NCI-H345 treated with DMSO at 0.1 percent for 48 hours (cell line): ENCODE measurements at regions not wholly inside any gene's neighbourhood (a gene's known extent, or its start where the extent isn't known, plus 50 kb on each side); places are given as distances from the start of the nearest gene placed in this dataset.

ENCODE experiments used
- DNase-seq: peaks from one replicate; lab custom pipeline; 2025; ENCODE audit not compliant: unreplicated experiment; lab: John Stamatoyannopoulos, UW

DNA sequence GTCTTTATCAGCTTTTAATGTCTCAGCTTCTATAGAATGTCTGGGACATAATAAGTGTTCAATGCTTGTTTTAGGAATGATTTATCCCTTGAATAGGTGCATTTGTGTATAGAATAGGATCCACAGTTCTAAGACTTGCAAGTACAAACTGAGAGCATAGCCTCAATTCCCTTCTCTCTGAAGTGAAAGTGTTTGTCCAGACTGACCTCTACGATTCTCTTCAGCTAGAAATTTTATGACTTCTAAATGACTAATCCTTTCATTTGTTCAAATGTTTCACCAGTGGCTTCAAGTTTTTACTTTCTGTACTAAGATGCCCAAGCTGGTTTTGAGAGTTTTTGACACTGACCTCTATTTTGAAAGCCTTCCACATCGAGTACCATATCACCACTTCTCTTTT is 608.2 kb upstream of the ADGRL4 start:
- no peak for DNase-seq

DNA sequence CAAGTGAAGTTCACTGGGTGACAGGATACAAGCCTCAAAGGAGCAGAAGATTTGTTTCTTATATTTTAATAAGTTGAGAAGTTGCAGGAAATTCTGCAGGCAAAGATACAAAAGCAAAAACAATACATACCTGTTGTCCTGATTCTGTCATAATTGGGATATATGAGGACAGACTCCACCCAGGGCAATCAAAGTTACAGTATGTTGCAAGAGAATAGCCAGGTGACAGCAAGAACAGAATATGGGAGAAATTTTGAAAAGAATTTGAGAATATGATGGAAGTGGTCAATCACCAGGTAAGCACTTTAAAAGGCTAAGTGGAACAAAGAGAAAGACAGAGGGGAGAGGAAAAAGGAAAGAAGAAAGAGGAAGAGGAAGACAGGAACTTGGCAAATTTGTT is 607.6 kb upstream of the ADGRL4 start:
- no peak for DNase-seq

DNA sequence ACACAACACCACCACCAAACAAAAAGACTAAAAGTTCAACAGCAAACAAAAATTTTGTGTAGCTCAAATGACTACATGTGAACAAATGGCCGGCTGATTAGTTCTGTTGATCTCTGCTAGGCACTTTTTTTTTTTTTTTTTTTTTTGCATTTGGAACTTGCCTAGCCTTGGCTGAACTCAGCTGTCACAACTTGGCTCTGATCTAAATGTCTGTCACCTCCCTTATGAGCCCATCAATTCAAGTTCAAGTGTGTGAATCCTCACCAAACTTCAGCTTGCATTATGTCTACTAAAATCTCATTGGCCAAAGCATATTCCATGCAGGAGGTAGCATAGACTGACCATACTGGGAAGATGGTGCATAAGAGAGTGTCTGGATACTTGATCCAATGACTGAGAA is 606.5 kb upstream of the ADGRL4 start:
- DNase-seq, result no peak

DNA sequence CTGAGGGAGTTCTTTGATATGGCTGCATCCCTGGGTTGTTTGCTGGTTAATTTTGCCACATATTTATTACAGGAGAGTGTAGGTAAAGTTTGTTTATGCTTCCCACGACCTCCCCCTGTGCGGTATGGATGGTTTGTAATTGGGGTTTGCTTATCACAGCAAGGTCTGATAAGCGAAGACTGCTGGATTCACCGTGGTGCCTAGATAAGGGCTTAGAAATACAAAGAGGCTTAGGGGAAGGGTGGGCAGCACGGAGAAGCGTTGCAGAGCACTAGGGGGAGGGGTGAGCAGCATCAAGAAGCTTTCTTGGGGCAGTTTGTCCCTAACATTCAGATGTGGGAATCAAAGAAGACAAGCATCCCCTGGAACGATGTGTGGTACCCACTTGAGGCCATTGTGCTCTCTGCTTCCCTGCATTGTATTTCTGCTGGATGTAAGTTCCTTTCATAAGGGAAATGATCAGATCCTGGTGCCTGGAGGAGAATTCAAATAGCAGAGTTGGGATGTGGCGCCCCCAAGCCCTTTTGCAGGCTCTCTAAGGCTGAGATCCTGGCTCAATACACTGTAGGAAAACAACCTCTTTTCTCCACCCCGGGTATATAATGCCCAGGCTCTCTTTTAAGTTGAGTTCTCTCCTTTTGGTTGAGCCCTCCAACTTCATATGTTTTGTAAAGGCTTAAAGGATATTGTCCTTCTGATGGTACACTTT is 598.1 kb upstream of the ADGRL4 start:
- DNase-seq, result no peak

DNA sequence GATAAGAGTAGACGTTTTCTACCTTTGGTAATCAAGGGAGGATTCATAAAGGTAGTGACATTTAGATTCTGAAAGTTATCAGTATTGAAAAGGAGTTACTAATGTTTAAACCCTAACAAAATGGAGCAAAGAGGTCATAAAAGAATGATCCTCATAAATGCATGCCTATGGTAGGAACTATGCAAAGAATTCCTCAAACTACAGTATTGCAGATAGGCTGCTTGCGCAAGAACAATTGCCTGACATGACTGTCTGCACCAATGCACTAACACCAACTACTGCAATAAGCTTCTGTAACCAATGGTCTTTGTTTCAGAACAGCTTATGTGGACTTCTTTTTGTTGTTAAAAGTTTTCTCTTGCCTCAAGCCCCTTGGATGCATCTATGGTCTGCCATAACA is 597.3 kb upstream of the ADGRL4 start:
- no peak for DNase-seq

DNA sequence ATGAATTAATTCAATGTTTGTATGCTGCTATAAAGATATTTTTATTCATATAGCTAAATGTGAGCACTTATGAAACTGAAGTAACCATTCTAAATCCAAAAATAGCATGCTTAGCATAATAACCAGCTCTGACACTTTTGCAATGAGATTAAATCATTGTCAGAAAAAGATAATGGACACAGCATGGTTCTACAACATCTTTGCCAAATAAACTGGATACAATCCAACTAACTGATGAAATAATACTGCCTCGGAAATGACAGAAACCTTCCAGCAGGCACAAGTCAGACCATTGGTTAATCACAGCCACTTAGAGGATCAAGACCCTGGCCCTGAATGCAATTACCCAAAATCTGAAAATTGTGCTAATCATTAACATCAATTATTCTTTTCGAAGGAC is 592.7 kb upstream of the ADGRL4 start:
- DNase-seq, result no peak

DNA sequence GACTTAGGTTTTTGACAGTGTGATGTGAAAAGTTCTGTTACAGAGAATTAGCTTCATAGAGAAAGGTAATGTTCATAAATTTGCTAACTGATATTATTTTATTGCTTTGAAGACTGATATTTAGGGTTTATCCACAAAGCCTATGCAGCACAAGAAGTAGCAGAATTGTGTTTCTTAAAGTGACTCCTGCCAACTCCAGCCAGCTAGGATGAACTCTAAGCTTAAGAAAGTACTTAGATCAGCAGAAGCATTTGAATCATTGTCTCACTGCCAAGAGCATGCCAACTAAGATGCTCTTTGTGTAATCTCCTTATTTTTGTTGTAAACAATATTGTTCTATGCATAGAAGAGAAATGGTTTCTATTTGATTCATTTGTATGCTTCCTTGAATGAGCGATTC is 589.4 kb upstream of the ADGRL4 start:
- no peak for DNase-seq

DNA sequence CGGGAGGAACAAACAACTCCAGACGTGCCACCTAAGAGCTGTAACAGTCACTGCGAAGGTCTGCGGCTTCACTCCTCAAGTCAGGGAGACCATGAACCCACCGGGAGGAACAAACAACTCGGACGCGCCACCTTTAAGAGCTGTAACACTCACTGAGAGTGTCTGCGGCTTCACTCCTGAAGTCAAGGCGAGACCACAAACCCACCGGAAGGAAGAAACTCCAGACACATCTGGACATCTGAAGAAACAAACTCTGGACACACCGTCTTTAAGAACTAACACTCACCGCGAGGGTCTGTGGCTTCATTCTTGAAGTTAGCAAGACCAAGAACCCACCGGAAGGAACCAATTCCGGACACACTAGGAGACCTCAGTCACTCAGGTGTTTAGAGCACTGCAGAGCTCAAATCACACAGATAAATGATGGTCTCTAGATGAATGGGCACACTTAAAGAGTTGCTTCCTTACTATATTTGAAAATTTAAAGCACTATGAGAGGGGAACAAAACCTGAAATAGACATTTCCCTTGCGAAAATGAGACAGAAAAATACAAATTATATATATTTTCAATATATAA is 587.7 kb upstream of the ADGRL4 start:
- no peak for DNase-seq

DNA sequence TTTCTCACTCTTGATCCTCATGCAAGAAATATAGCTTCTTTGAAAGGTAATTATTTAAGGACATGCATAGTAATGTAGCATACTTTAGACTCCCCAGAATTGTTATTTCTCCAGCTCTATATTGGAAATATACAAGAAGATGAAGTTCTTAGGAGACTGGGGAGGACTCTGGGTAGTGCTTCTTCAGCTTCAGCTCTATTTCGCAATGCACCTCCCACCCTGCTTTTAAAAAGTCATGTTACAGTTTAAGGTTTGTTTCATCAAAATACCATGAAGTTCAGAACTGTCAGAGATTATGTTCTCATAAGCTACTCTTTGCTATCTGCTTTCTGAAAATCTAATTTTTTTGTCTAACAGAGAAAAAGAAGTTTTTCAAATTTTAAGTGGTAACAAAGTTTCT is 586.2 kb upstream of the ADGRL4 start:
- DNase-seq, result no peak

DNA sequence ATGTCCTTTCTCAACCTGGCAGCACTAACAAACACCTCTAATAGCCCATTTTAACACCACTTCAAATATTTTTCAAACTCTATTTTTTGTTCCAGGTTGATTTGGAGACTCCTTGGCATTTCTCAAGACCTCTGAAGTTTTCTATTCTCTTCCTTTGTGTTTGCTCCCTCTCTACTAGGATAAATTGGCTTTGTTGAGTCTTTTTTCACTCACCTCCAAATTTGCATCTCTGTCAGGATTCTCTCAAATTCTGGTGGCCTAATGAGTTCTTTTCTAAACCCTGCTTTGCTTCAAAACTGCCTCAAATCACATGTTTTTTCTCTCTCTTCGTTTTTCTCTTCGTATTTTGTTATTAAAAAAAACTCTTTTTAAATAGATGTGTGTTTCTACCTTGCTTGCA is 582.2 kb upstream of the ADGRL4 start:
- DNase-seq, result no peak

DNA sequence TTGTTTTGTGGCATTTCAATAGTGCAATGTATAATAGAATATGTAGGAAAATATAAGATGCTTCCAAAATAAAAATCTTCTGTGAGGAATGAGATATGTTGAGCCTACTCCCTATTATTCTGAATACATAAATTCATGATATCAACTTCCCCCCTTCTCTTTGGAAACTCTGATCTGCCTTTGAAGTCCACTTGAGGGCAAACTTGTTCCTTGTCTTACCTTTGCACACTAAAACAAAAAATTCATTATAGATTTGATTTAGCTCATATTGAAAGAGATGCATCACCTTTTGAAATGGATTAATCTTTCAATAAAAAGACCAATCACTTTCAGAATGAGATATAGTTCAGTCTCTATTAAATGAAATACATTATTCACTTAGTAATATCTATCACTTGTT is 580.7 kb upstream of the ADGRL4 start:
- DNase-seq, result no peak

DNA sequence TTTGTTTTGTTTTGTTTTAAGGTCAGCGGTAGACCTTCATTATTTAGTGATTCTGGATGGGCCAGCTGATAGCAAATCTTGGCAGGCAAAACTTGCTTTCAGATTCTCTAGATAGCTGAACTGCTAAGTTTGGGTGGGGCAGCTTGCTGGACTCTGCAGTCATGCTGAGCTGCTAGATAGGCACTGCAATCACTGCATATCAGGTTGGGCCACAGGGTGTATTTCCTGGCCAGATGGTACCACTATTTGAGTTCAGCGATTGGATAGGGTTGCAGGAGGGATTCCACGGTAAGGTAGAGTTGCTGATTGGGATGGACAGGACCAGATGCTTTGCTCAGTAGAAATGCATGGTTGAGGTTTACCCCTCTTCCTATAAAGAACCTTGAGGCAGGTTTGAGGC is 579.3 kb upstream of the ADGRL4 start:
- no peak for DNase-seq

DNA sequence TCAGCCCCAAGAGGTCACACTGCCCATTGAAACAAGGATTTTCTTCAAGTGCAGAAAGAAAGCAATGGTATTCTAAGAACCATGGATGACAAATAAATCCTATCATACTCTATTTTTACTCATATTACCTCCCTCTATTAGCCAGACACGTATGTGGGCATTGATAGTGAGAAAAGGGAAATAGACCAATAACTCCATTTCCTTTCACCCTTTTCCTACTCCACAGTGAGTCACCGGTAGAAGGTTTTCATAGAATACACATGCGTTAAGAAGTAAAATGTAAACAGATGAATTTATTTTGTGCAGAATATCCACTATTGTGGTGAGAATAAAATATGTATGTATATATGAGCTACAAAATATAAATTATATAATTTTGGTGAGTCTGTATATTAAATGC is 568.9 kb upstream of the ADGRL4 start:
- no peak for DNase-seq

DNA sequence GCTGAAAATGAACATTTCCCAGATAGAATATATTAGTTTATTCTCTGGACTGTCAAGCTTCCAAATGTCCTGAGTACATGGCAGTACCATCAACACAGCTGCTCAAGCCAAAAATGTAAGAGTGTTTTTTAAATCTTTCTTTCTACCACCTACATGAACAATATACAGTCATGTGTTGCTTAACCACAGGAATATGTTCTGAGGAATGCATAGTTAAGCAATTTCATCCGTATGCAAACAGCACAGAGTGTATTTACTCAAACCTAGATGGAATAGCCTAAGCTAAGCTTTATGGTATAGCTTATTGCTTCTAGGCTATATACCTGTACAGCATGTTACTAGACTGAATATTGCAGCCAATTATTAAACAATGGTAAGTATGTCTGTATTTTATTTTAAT is 561.9 kb upstream of the ADGRL4 start:
- DNase-seq, result no peak

DNA sequence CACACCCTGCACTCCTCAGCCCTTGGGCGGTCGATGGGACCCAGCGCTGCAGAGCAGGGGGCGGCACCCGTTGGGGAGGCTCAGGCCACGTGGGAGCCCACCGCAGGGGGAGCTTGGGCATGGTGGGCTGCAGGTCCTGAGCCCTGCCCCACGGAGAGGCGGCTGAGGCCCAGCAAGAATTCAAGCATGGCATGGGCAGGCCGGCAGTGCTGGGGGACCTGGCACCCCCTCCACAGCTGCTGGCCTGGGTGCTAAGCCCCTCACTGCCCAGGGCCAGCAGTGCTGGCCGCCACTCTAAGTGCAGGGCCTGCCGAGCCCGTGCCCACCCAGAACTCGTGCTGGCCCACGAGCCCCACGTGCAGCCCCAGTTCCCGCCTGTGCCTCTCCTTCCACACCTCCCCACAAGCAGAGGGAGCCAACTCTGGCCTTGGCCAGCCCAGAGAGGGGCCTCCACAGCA is 555.0 kb upstream of the ADGRL4 start:
- DNase-seq, result no peak

DNA sequence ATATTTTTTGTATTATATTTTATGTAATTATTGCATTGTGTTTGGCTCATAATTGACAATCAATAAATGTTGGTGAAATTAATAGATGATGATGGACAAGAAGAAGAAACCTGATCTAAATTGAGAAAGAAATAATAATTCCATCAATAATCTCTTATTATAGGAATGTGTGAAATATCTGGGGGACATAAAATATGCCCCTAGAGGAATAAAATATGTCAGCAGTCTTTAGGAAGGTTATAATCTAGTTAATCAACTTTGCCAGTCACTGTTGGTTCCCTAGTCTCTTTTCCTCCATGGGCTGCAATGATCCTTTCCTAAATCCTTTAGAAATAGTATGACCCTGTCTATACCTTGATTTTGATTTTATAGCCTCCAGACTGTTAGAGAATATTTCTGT is 549.7 kb upstream of the ADGRL4 start:
- no peak for DNase-seq

DNA sequence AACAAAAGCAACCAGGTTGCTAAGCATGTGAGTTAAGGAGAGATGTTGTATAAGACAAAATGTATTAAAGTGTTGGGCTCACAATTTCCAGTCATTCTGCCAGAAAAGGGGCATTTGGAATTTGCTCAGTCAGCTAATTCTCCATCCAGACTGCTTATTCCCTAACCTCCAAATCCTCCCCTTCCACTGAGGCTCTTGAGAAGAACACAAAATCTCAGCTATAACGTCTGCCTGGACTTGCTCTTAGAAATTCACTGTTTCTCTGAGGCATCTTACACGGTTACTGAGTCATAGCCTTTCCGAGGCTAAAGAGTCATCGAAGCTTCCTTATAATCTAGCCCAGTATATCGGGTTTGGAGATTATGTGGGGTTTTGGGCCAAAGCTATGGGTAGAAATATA is 548.2 kb upstream of the ADGRL4 start:
- no peak for DNase-seq

DNA sequence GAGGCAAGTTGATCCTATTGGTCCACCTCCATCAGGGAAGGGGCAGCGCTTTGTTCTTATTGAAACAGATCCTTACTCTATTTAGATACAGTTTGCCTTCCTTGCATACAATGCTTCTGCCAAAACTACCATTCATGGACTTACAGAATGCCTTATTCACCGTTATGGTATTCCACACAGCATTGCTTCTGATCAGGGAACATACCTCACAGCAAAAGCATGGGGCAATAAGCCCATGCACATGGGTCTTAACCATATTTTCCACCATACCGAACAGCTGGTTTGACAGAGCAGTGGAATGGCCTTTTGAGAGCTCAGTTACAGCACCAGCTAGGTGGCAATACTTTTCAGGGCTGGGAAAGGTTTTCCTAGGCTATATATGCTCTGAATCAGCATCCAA is 544.8 kb upstream of the ADGRL4 start:
- no peak for DNase-seq

DNA sequence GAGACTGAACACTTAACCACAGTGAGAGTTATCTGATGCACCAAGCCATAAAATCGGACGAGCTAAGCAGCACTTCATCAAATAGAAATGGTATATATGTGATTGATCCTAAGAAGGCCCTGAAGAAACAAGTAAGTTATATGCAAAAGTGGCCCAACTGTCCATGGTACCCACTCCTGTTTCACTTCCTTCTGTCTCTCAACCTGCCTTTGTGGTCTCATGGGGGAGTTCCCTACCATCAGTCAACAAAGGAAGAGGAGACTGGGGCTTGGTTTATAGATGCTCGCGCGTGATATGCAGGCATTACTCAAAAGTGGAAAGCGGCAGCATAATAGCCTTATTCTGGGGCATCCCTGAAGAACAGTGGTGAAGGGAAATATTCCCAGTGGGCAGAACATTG is 543.9 kb upstream of the ADGRL4 start:
- DNase-seq, result no peak

DNA sequence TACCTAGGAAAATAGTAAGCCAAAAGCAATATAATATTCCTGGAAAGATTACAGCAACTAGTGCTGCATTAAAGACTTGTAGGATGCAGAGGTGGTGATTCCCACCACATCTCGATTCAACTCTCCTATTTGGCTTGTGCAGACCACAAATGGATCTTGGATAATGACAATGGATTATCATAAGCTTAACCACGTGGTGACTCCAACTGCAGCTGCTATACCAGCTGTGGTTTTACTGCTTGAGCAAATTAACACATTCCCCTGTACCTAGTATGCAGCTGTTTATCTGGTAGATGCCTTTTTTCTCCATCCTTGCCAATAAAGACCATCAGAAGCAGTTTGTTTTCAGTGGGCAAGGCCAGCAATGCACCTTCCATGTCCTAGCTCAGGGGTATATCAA is 542.7 kb upstream of the ADGRL4 start:
- no peak for DNase-seq

DNA sequence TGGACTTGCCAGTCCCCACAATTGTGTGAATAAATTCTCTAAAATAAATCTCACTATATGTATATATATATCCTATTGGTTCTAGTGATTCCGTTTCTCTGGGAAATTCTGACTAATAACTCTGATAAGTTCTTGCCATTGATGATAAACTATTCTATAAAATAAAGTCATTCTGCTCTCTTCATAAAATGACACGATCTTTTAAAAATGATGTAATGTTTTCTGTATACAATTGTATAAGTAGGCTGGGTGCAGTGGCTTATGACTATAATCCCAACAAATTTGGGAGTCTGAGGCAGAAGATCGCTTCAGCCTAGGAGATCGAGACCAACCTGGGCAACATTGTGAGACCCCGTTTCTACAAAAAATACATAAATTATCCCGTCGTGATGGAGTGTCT is 541.0 kb upstream of the ADGRL4 start:
- DNase-seq, result no peak

DNA sequence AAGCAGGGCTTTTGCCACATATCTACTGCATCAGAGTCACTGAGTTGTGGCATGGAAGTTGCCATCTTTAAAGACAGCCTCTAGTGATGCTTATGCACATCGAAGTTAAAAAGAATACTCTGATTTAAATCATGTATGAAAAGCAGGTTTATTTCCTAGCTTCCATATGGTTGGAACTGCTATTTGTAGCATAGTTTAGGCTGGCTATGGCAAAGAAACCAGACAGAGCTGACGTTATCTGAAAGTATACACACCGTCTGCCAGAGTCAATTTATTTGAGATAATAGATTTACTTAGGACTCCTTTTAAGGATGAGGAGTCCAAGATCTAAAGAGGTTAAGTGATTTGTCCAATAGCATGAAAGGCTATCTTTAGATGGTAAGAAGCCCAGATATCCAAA is 536.9 kb upstream of the ADGRL4 start:
- no peak for DNase-seq

DNA sequence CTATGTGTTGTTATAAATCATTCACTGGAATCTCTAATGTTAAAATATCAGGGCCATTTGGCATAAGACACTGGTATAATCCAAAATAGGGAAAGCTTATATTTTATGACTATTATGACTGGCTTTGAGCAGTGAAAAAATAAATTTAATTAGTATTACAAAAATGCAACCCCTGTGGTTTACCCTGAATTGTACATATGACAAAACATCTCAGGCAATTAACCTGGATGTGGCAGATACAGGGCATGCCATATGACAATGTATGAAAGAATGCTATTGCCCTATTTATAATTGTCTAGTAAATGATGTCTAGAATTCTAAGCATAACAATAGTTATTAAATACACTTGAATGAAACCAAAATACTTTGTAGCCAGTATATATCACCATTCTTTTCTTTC is 532.5 kb upstream of the ADGRL4 start:
- no peak for DNase-seq
